Myocyte (in vitro differentiated cells): ENCODE measurements at regions not wholly inside any gene's neighbourhood (a gene's known extent, or its start where the extent isn't known, plus 50 kb on each side); places are given as distances from the start of the nearest gene placed in this dataset.
"Not testable (repeated sequence)": the region's sequence is repeated elsewhere in the genome, so short reads cannot be mapped to it uniquely, and the experiment has no call there.

ENCODE experiments used
- DNase-seq: peaks from one replicate; pipeline ENCODE4 v3.0.0-alpha.2; 2012; ENCODE audit warnings: low read depth

DNA sequence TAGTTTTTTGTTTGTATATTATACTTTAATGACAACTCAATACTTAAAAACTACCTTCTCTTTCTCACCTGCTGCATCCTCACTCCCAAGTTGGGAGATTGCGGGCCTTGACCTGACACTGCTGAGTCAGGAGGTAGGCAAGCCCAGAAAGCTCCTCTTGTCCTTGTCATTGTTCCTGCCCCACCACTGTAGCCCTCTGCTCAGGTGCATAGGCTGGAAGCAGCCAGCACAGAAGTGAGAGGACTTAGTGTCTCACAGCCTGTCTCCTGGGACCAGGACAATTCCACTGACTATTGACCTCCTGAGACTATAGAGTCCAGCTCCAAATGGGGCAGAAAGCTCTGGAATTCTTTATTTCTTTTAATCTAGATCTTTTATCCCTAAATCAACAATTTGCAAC lies 123.5 kb upstream of the NDP start:
- DNase-seq = no peak

DNA sequence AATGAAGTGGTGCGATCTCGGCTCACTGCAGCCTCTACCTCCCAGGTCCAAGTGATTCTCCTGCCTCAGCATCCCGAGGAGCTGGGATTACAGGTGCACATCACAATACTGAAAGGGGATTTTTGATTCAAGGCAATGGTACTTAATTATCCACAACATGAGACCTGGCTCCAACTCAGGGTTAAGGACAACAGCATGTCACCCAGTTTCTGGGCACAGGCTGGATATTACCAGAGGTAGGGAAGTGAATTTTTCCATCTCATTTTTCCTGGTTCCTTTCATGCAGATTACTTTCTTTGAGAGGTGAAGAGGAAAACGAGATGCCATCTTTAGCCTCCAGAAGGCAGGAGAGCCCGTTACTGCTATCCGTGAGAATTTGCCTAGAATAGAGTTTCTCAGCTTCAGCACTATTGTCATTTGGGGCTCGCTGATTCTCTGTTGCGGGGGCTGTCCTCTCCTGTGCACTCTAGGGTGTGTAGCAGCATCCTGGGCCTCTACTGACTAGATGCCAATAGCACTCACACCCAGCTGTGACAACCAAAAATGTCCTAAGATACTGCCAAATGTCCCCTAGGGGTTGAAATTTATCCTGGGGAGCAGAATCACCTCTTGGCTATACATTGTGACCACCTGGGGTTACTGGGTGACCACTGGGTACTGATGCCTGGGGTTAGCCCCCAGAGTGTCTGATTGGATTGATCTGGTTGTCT lies 121.8 kb upstream of the NDP start:
- no peak for DNase-seq

GRCh38 chrX:44093431-44093830 lies 120.2 kb upstream of the NDP start:
- no peak for DNase-seq

- no peak for DNase-seq
Measured at GRCh38 chrX:44092778-44093177, 119.6 kb upstream of the NDP start.

- no peak for DNase-seq
Measured at GRCh38 chrX:44088510-44089144, 115.4 kb upstream of the NDP start.

- no peak for DNase-seq
Measured at GRCh38 chrX:44085209-44085608, 112.0 kb upstream of the NDP start.

GRCh38 chrX:44082829-44083228 lies 109.6 kb upstream of the NDP start:
- DNase-seq = peak; percentile 41

GRCh38 chrX:44080083-44080482 lies 106.9 kb upstream of the NDP start:
- DNase-seq = no peak

DNA sequence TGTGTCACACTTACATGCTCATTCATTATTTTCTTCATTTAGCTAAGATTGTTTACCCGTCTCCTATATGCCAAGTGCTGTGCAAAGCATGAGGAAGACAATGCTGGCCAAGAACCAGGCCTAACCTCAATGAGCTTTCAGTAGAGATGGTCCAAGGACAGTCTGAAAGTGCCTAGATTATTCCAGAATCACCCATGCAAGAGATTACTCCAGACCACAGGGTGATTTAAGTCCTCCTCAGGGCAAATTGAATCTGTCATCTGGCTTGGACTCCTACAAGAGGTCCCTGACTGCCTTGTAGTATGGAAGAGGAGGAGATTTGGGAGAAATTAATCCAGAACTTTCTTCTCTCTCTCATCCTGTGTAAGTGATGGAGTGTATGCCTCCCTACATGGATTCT lies 99.4 kb upstream of the NDP start:
- no peak for DNase-seq

DNA sequence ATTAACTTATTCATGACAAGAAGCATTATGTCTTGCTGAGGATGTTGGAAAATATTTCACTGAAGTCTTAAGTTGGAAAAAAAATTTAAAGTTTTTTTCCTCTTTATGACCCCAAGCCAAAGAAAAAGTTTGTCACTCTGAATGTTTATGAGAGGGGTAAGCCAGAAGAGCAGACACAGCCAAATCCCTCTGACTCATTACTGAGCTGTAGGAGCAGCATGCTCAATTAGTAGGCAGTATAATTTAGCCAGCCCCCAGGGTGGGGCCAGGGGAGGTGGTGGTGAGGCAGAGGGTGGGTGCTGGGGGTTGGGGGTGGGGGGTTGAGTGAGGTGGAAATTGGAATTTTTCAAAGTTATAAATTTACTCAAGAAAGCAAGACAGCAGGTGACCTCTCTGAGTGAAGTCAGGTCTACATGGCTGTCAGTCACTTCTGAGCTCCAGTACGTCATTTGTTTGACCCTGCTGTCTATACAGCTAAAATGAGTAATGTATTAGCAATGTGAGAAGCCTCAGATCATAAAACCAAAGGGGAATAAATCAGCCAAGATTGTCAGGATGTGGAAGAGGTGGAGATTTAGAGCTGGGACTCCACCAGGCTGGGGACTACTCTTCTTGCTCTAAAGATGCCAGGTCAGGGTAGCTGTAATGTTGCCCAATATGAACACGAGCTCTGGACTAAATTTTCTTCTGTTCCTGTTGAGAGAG lies 98.8 kb upstream of the NDP start:
- no peak for DNase-seq

GRCh38 chrX:44071070-44071645 lies 98.0 kb upstream of the NDP start:
- DNase-seq = no peak

- no peak for DNase-seq
Measured at GRCh38 chrX:44068043-44068442, 94.9 kb upstream of the NDP start.

- DNase-seq = no peak
Measured at GRCh38 chrX:44063606-44064005, 90.4 kb upstream of the NDP start.

- DNase-seq = no peak
Measured at GRCh38 chrX:44062840-44063239, 89.7 kb upstream of the NDP start.

DNA sequence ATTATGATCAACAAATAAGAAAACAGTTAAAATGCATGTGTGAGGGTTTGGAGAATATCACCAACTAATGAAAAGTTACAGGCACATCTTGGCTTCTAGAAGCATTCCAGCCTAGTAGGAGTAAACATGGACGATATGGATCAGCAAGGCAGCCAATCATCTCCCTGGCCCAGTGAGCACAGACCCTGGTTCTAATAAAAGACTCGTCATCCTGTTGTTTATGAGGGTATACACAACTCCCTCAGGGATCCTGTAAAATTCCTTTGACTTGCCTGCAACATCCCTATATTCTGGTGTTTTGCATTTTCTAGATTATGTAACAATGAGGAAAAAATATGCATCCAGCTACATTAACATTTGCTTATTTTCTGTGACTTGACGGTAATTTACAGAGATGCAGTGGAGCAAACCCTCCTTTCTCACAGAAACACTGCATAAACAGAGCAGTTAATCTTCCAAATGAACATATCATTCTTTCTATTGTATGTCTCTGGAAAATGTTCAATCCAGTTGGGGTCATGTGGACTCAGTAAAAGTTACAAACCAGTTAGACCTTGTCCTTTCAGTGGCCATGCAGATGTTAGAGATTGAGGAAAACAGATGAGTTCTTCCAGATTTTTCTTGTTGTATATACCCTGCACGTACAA lies 88.9 kb upstream of the NDP start:
- no peak for DNase-seq

- DNase-seq = no peak
Measured at GRCh38 chrX:44060221-44060620, 87.0 kb upstream of the NDP start.

- DNase-seq = no peak
Measured at GRCh38 chrX:44058339-44058738, 85.1 kb upstream of the NDP start.

DNA sequence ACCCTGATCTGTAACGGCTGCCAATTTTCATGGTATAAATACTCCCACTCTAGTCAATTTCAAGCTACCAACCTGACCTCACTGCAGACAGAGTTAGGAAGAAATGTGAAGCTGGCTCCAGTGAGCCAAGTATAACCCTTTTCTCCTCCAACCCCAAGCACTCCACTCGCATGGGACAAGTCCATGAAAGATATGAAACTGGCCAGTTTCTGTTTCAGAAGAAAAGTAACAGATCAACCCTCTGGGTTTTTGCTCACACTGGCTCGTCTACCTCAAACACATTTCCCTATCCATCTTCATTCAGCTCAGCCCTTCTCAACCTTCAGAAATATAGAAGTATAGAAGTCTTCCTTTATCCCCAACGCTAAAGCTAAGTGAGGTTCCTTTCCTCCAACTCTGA lies 82.4 kb upstream of the NDP start:
- DNase-seq = no peak

DNA sequence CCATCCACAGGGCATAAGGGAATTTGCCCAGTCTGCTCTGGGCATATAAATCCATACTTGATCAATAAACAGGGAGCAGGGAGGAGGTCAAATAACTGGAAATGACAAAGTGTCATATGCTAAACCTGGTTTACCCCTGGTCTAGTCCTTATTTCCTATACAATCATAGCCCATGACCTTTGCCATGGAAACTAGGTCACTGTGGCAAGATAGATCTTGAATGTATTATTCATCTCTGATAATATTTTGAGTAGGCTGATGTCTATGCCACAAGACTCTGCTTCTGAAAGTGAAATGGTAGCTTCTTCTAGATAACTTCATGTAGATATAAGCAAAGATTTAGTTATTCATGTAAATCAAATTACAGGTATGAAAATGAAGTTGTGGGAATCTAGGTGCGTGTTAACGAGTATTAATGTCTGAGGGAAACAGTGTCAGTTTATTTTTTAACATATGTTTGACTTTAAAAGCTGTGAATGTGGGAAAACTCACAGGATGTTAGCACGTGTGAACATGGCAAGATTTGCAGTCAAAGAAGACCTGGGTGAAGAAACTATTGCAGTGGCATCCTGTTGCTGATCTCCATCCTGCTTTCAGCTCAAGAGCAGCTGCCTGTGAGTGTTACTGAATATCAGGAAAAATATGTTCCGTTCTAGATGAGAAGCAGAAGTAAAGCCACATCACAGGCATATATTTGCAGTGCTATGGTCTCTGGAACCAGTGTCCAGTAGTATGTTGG lies 81.8 kb upstream of the NDP start:
- no peak for DNase-seq

DNA sequence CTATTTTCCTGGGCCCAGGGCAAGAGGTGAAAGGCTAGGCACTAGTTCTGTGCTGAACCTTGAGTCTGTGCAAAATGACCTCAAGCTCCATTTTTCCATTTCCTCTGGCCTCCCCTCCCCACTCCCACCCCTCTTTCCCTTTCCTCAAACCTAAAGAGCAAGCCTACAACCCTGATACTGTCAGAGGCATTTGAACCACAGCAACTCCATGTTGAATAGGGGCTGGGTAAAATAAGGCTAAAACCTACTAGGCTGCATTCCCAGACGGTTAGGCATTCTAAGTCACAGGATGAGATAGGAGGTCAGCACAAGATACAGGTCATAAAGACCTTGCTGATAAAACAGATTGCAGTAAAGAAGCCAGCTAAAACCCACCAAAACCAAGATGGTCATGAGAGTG lies 71.9 kb upstream of the NDP start:
- DNase-seq = not testable (repeated sequence)

DNA sequence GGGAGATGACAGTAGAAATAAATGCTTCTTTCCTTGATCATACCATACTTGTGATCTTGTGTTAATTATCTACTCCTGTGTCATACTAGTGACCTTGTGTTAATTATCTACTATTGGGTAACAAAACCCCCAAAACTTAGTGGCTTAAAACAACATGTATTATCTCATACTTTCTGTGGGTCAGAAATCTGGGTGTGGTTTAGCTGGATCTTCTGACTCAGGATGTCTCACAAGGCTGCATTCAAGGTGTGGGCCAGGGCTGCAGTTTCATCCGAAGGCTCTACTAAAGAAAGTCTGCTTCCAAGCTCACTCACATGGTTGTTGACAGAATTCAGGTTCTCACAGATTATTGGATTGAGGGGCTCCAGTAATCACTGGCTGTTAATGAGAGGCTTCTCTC lies 70.3 kb upstream of the NDP start:
- no peak for DNase-seq
